MM.1S (cell line): ENCODE measurements at regions not wholly inside any gene's neighbourhood (a gene's known extent, or its start where the extent isn't known, plus 50 kb on each side); places are given as distances from the start of the nearest gene placed in this dataset.
"Not testable (repeated sequence)": the region's sequence is repeated elsewhere in the genome, so short reads cannot be mapped to it uniquely, and the experiment has no call there.

ENCODE experiments used
- CTCF ChIP-seq: fragments of 300-600 bp; sonication (generic); IDR thresholded peaks from 2 replicates; pipeline ENCODE4 v1.5.1; 2016; ENCODE audit warnings: antibody characterized with exemption, low read length, mixed read lengths
- EZH2 ChIP-seq: fragments of 300-600 bp; sonication (generic); optimal IDR thresholded peaks from 2 replicates; pipeline ENCODE3; 2017; ENCODE audit warnings: low read depth, mild to moderate bottlenecking, antibody characterized with exemption, low read length, mixed read lengths

DNA sequence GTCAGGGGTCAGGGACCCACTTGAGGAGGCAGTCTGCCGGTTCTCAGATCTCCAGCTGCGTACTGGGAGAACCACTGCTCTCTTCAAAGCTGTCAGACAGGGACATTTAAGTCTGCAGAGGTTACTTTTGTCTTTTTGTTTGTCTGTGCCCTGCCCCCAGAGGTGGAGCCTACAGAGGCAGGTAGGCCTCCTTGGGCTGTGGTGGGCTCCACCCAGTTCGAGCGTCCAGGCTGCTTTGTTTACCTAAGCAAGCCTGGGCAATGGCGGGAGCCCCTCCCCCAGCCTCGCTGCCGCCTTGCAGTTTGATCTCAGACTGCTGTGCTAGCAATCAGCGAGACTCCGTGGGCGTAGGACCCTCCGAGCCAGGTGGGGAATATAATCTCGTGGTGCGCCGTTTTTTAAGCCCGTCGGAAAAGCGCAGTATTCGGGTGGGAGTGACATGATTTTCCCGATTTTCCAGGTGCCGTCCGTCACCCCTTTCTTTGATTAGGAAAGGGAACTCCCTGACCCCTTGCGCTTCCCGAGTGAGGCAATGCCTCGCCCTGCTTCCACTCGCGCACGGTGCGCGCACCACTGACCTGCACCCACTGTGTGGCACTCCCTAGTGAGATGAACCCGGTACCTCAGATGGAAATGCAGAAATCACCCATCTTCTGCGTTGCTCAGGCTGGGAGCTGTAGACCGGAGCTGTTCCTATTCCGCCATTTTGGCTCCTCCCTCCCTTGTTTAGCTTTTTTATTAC is 268.6 kb upstream of the SATB1 start:
- not testable (repeated sequence) for TF ChIP-seq CTCF, EZH2
